HG02943 (cell line): ENCODE measurements at regions not wholly inside any gene's neighbourhood (a gene's known extent, or its start where the extent isn't known, plus 50 kb on each side); places are given as distances from the start of the nearest gene placed in this dataset.
"Not testable (repeated sequence)": the region's sequence is repeated elsewhere in the genome, so short reads cannot be mapped to it uniquely, and the experiment has no call there.

ENCODE experiments used
- ATAC-seq: cut with Tn5 transposase; IDR thresholded peaks from one replicate; pipeline ENCODE4 v1.9.1; 2021; ENCODE audit warnings: mild to moderate bottlenecking, low read depth, moderate library complexity; ENCODE audit not compliant: unreplicated experiment

DNA sequence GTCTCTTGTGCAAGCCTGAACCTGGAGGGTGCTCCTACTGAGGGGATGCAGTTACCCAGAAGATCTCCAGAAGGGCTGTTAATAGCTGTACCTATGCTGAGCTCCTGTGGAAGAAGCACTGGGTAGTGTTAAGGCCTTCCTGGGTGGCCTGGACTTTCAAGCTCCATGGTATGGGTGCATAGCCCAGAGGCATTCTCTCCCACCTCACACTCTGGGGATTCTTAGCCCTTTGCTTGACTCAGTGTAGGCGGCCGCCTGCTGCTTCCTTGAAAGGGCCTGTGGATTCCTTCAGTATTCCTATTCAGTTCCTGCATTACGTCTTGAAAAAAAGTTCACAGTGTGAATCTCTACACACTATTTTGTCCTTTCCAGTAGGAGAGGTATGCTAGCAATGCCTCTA lies 235.7 kb upstream of the MAGEB16 start:
- ATAC-seq: no peak

GRCh38 chrX:35590210-35590609 lies 207.9 kb upstream of the MAGEB16 start:
- no peak for ATAC-seq

- ATAC-seq: not testable (repeated sequence)
Measured at GRCh38 chrX:35611562-35611961, 186.6 kb upstream of the MAGEB16 start.

GRCh38 chrX:35617836-35618235 lies 180.3 kb upstream of the MAGEB16 start:
- ATAC-seq: no peak

DNA sequence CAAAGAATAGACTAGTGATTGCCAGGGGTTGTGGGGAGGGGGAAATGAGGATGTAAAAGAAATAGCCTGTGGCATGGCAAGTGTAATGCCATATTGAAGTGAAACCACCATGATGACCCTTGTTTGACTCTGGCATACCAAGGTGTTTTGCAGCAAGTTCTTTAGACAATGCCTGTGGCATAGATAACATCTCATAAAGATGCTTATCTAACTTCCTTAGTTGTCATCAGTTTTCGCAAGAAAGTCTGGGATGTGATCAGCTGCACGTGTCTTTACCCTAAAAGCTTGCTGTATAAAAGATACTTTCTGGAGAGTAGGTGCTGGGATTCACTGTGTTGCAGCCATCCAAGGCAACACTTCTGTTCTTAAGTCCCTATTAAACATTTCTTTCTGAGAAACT lies 176.1 kb upstream of the MAGEB16 start:
- ATAC-seq: no peak

- no peak for ATAC-seq
Measured at GRCh38 chrX:35622601-35623000, 175.5 kb upstream of the MAGEB16 start.

DNA sequence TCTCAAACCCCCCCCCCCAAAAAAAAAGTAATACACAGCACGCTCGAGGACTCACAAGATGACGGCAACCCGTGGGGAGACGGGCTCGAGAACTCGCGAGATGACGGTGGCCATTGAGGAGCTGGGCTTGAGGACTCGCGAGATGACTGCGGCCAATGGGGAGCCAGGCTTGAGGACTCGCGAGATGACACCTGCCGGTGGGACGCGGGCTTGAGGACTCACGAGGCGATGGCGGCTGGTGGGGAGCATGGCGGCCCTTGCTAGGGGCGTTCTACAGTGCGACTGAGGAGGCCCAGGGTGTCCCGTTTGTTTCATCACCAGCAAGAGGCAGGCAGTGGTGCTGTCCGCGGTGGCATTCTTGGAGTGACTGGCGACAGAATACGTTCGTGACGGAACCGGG lies 172.4 kb upstream of the MAGEB16 start:
- ATAC-seq: no peak

DNA sequence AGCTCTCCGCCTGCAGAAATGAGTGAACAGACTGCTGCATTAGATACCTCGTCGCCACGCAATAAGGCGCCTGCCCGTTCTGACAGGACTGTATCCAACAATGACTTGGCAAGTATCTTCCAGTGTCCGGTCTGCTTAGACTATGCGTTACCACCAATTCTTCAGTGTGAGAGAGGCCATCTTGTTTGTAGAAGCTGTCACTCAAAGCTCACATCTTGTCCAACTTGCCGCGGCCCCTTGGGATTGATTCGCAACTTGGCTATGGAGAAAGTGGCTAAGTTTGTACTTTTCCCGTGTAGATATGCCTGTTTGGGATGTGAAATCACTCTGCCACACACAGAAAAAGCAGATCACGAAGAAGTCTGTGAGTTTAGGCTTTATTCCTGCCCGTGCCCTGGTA lies 172.0 kb upstream of the MAGEB16 start:
- ATAC-seq: no peak

GRCh38 chrX:35635971-35636370 lies 162.2 kb upstream of the MAGEB16 start:
- ATAC-seq: not testable (repeated sequence)

DNA sequence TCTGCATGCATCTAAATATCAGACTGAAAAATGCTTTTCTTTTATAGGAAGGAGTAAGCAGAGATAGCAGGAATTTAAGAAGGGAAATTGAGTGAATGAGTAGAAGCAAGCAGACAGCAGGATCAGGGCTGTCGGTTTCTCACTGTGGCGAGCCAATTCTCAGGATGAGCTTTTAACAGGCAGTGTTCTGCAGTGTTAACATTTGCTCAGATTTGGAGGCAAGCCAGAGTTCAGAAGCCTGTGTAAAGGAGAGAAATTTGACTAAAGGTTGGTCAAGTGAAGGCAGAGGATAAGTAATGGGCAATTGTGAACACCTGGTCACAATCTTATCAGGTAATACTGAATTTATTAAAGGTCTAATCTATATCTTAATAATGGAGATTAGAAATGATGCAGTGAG lies 133.3 kb upstream of the MAGEB16 start:
- no peak for ATAC-seq

GRCh38 chrX:35665311-35665710 lies 132.8 kb upstream of the MAGEB16 start:
- no peak for ATAC-seq

DNA sequence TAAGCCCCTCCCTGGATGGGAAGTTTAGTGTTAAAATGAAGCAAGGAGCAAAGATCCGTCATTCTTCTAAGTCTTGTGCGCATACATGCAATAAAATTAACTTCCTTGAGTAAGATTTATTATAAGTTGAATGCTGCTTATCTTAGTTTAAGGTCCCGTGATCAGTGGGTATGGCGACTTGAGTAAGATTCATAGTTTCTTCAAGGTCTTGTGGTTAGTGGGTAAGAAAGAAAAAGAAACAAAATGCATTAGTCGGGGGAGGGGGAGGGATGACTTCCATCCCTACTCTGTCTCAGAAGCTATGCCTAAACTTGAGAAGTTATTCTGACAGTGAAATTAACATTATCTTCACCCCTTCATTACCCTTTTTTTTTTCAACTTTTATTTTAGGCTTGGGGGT lies 127.3 kb upstream of the MAGEB16 start:
- ATAC-seq: no peak

DNA sequence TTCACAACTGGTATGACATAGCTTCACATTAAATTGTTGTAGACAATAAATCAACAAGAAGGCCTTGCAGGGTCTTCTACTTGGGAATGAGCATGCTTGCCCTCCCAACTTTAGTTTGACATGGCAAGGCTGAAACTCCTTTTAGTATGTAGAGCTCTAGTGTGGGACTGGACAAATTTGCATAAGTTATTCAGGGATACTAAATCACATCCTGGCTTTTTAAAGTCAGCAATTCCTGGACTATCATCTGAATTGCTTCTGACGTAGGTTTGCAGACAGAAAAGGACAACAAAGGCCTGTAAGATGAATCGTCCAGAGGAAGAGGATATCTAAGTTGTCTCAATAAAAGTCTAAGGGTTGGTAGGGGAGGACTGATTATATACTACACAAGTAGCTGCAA lies 123.0 kb upstream of the MAGEB16 start:
- no peak for ATAC-seq

DNA sequence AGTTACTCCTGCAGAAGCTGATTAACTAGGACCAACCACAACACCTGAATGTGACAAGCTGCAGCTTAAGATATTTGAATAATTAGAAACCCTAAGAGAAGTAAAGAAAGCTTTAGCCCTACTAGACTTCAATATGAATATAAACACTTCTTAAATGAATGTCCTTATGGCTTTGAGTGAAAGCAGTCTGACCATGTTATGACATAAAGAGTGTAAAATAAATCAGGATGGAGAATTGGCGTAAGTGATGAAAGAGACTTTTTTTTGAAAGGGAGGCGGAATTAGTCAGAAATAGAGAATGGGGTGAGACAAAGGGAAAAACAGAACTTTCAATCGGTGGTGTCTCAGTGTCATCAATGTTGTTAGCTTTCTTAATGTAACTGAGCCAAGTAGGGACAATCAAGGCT lies 117.2 kb upstream of the MAGEB16 start:
- ATAC-seq: no peak

DNA sequence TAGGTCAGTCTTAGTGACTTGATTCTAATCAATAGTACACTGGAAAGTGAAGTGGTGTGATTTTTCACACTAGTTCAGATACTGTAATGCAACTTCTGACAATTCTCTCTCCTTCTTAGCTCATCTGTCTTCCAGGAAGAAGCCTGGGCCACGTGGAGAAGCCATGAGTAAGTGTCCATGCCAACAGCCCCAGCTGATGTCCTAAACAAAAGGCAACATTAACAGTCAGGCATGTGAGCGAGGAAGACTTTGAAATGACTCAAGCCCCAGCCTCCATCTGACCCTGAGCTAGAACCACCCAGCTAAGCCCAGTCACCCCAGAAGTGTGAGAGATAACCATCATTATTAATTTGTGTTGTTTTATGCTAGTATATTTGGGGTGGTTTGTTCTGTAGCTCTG lies 115.7 kb upstream of the MAGEB16 start:
- no peak for ATAC-seq

- ATAC-seq: no peak
Measured at GRCh38 chrX:35696760-35697234, 101.3 kb upstream of the MAGEB16 start.

GRCh38 chrX:35699642-35700041 lies 98.5 kb upstream of the MAGEB16 start:
- no peak for ATAC-seq

- ATAC-seq: no peak
Measured at GRCh38 chrX:35700121-35700520, 98.0 kb upstream of the MAGEB16 start.

- no peak for ATAC-seq
Measured at GRCh38 chrX:35711281-35711680, 86.9 kb upstream of the MAGEB16 start.

DNA sequence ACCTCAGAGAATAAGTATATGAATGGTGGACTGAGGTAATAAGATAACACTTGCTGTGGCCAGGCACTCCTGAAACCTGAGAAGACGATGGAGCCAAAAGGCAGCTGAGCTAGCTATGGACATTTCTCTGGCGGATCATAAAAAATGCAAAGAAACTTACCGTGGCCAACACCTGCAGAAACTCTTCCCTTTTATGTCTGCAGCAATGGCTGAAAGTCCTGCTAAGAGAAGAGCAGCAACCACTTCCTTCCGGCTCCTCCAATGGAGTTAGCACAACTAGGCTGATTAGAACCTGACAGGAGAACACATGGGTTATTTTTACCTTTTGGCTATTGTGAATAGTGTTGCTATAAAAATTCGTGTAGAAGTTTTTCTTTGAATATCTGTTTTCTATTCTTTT lies 76.0 kb upstream of the MAGEB16 start:
- ATAC-seq: no peak

GRCh38 chrX:35726176-35726575 lies 72.0 kb upstream of the MAGEB16 start:
- ATAC-seq: no peak

DNA sequence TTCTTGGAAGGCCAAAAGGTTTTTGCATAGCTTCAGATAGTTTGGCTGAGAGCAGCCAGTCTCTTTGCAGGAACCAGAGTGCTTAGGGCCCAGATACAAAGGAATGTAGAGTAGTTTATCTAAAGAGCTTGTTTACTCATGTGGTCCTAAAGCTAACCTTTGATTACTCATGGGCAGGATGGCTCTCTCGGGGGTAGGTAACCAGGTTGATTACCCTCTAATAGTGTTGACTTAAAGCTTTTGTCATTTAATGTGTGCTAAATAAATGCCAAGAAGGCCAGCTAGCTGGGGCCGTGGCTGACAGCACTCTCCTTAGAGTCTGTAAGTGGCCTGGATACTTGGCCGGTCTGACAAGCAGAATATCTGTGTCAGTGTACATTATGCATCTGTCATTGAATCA lies 69.7 kb upstream of the MAGEB16 start:
- no peak for ATAC-seq

- ATAC-seq: no peak
Measured at GRCh38 chrX:35733879-35734278, 64.3 kb upstream of the MAGEB16 start.
